Ascending aorta (tissue), 2 donors: ENCODE measurements at regions not wholly inside any gene's neighbourhood (a gene's known extent, or its start where the extent isn't known, plus 50 kb on each side); places are given as distances from the start of the nearest gene placed in this dataset.

ENCODE experiments used
- DNase-seq, 2 donors: peaks; one replicate each; pipeline ENCODE4 v3.0.0-alpha.2; 2019; ENCODE audit warnings: low spot score in 2 of 2
- H3K27ac ChIP-seq, 2 donors: fragments of 200-600 bp; sonication (generic); one replicate each; pipeline ENCODE4 v1.5.1; 2016 to 2017; ENCODE audit warnings: mild to moderate bottlenecking in 1 of 2
- H3K27me3 ChIP-seq: fragments of 200-600 bp; sonication (generic); one replicate; pipeline ENCODE4 v1.5.1; 2017
- H3K36me3 ChIP-seq, 2 donors: fragments of 200-600 bp; sonication (generic); one replicate each; pipeline ENCODE4 v1.5.1; 2016
- H3K4me1 ChIP-seq, 2 donors: fragments of 200-600 bp; sonication (generic); one replicate each; pipeline ENCODE4 v1.5.1; 2016 to 2017; ENCODE audit warnings: mild to moderate bottlenecking in 1 of 2
- H3K4me3 ChIP-seq, 2 donors: fragments of 200-600 bp; sonication (generic); one replicate each; pipeline ENCODE4 v1.5.1; 2016 to 2017; ENCODE audit warnings: mild to moderate bottlenecking in 1 of 2
- H3K9me3 ChIP-seq, 2 donors: fragments of 200-600 bp; sonication (generic); one replicate each; pipeline ENCODE4 v1.5.1; 2016
- CTCF ChIP-seq, 3 experiments: fragments of 200-600 bp in 2 of 3; fragments of 450-650 bp in 1 of 3; sonication (generic) in 2 of 3; IDR thresholded peaks; one replicate each; pipeline ENCODE4 v1.5.1; 2016 to 2019; ENCODE audit warnings: antibody characterized with exemption in 3 of 3, mild to moderate bottlenecking in 1 of 3, moderate library complexity in 1 of 3
- intact Hi-C: fragments of 100-400 bp; cut with DNase I; formaldehyde crosslinking; loops from one replicate; pipeline ENCODE4 v1.15.1; 2023

- Histone ChIP-seq H3K27ac (no peak overlapping the region), H3K9me3 (no peaks in the 10 kb centered on the region), H3K27me3 (no peaks in the 10 kb centered on the region), H3K4me1 (no peaks in the 10 kb centered on the region), H3K4me3 (no peak overlapping the region), H3K36me3 (no peaks in the 10 kb centered on the region)
- DNase-seq, result no peak
- no peak for TF ChIP-seq CTCF (IDR thresholded peaks at IDR 0.05)
- intact Hi-C loops, result no loop called here
Observed at GRCh38 chr1:168903237-168903830, 174.3 kb upstream of the DPT start.

- intact Hi-C loops, result no loop called here
Observed at GRCh38 chr1:168905633-168906032, 176.6 kb upstream of the DPT start.

GRCh38 chr1:168906367-168906766 is 177.4 kb upstream of the DPT start:
- H3K36me3 ChIP-seq, result no peaks in the 10 kb centered on the region
- H3K27me3 ChIP-seq, result no peaks in the 10 kb centered on the region
- H3K9me3 ChIP-seq, result no peaks in the 10 kb centered on the region
- intact Hi-C loops, result no loop called here
- no peaks in the 10 kb centered on the region for H3K4me1 ChIP-seq
- DNase-seq, result no peak
- TF ChIP-seq CTCF (IDR thresholded peaks at IDR 0.05), result no peak
- no peak overlapping the region for H3K4me3 ChIP-seq
- no peak overlapping the region for H3K27ac ChIP-seq

More at GRCh38 chr1:168905633-168906032, 176.6 kb upstream of the DPT start:
- H3K36me3 ChIP-seq, result no peaks in the 10 kb centered on the region
- H3K9me3 ChIP-seq, result no peaks in the 10 kb centered on the region
- H3K27ac ChIP-seq, result no peak overlapping the region
- H3K4me1 ChIP-seq, result no peaks in the 10 kb centered on the region
- no peak for DNase-seq
- H3K4me3 ChIP-seq, result no peak overlapping the region
- no peaks in the 10 kb centered on the region for H3K27me3 ChIP-seq
- no peak for TF ChIP-seq CTCF (IDR thresholded peaks at IDR 0.05)

GRCh38 chr1:168907053-168907452 is 178.0 kb upstream of the DPT start:
- Histone ChIP-seq H3K27me3 (no peaks in the 10 kb centered on the region), H3K36me3 (no peaks in the 10 kb centered on the region), H3K9me3 (no peaks in the 10 kb centered on the region), H3K4me3 (no peak overlapping the region), H3K27ac (no peak overlapping the region), H3K4me1 (no peaks in the 10 kb centered on the region)
- intact Hi-C loops, result no loop called here
- TF ChIP-seq CTCF (IDR thresholded peaks at IDR 0.05), result no peak
- no peak for DNase-seq

- intact Hi-C loops, result no loop called here
- no peaks in the 10 kb centered on the region for H3K36me3 ChIP-seq
- H3K27ac ChIP-seq, result no peak overlapping the region
- DNase-seq, result no peak
- TF ChIP-seq CTCF (IDR thresholded peaks at IDR 0.05), result no peak
- no peak overlapping the region for H3K4me3 ChIP-seq
- no peaks in the 10 kb centered on the region for H3K27me3 ChIP-seq
- H3K9me3 ChIP-seq, result no peaks in the 10 kb centered on the region
- no peaks in the 10 kb centered on the region for H3K4me1 ChIP-seq
Observed at GRCh38 chr1:168907786-168908348, 178.9 kb upstream of the DPT start.

- H3K36me3 ChIP-seq, result no peaks in the 10 kb centered on the region
- TF ChIP-seq CTCF (IDR thresholded peaks at IDR 0.05), result no peak
- DNase-seq, result no peak
- intact Hi-C loops, result no loop called here
- H3K4me3 ChIP-seq, result no peak overlapping the region
- H3K4me1 ChIP-seq, result no peaks in the 10 kb centered on the region
- no peaks in the 10 kb centered on the region for H3K9me3 ChIP-seq
- no peak overlapping the region for H3K27ac ChIP-seq
- no peaks in the 10 kb centered on the region for H3K27me3 ChIP-seq
Observed at GRCh38 chr1:168910403-168910802, 181.4 kb upstream of the DPT start.
